ENCODE measurements at regions not wholly inside any gene's neighbourhood (a gene's known extent, or its start where the extent isn't known, plus 50 kb on each side); places are given as distances from the start of the nearest gene placed in this dataset.

- Mint-ChIP-seq H3K27me3 (peaks cover 4% of the 10 kb centered on the region), H3K4me3 (ENCODE audit: low read depth) (no peak overlapping the region), H3K4me1 (ENCODE audit: low read depth) (no peaks in the 10 kb centered on the region), H3K9me3 (ENCODE audit: low read depth) (no peaks in the 10 kb centered on the region), H3K27ac (no peak overlapping the region), H3K36me3 (ENCODE audit: insufficient read depth) (no peaks in the 10 kb centered on the region)
- no peak for TF ChIP-seq CTCF (IDR thresholded peaks at IDR 0.05; ENCODE audit: unreplicated experiment)
- DNase-seq (ENCODE audit: low spot score, unreplicated experiment) = no peak
These were observed 467.6 kb downstream of the ARHGEF28 start for GRCh38 chr5:74093561-74093960.

- H3K9me3 Mint-ChIP-seq (ENCODE audit: low read depth) = no peaks in the 10 kb centered on the region
- no peak for TF ChIP-seq CTCF (IDR thresholded peaks at IDR 0.05; ENCODE audit: unreplicated experiment)
- DNase-seq (ENCODE audit: low spot score, unreplicated experiment) = no peak
These were observed 466.8 kb downstream of the ARHGEF28 start for GRCh38 chr5:74092766-74093165.

GRCh38 chr5:74085782-74086181, 459.8 kb downstream of the ARHGEF28 start:
- Mint-ChIP-seq H3K36me3 (ENCODE audit: insufficient read depth) (no peaks in the 10 kb centered on the region), H3K27ac (peak overlapping the region; percentile 32), H3K9me3 (ENCODE audit: low read depth) (no peaks in the 10 kb centered on the region), H3K4me3 (ENCODE audit: low read depth) (no peak overlapping the region), H3K4me1 (ENCODE audit: low read depth) (peaks cover 3% of the 10 kb centered on the region), H3K27me3 (peaks cover 17% of the 10 kb centered on the region)
- no peak for TF ChIP-seq CTCF (IDR thresholded peaks at IDR 0.05; ENCODE audit: unreplicated experiment)
- no peak for DNase-seq (ENCODE audit: low spot score, unreplicated experiment)

More at GRCh38 chr5:74092766-74093165, 466.8 kb downstream of the ARHGEF28 start:
- no peak overlapping the region for H3K4me3 Mint-ChIP-seq (ENCODE audit: low read depth)
- H3K27ac Mint-ChIP-seq = no peak overlapping the region
- H3K36me3 Mint-ChIP-seq (ENCODE audit: insufficient read depth) = no peaks in the 10 kb centered on the region
- peaks cover 4% of the 10 kb centered on the region for H3K27me3 Mint-ChIP-seq
- H3K4me1 Mint-ChIP-seq (ENCODE audit: low read depth) = no peaks in the 10 kb centered on the region

GRCh38 chr5:74085186-74085585, 459.2 kb downstream of the ARHGEF28 start:
- no peak overlapping the region for H3K4me3 Mint-ChIP-seq (ENCODE audit: low read depth)
- no peak for TF ChIP-seq CTCF (IDR thresholded peaks at IDR 0.05; ENCODE audit: unreplicated experiment)
- H3K4me1 Mint-ChIP-seq (ENCODE audit: low read depth) = peaks cover 3% of the 10 kb centered on the region
- H3K9me3 Mint-ChIP-seq (ENCODE audit: low read depth) = no peaks in the 10 kb centered on the region
- no peak for DNase-seq (ENCODE audit: low spot score, unreplicated experiment)
- H3K27ac Mint-ChIP-seq = peak overlapping the region; percentile 22
- H3K27me3 Mint-ChIP-seq = peaks cover 17% of the 10 kb centered on the region
- H3K36me3 Mint-ChIP-seq (ENCODE audit: insufficient read depth) = no peaks in the 10 kb centered on the region

- H3K36me3 Mint-ChIP-seq (ENCODE audit: insufficient read depth) = no peaks in the 10 kb centered on the region
- peaks cover 3% of the 10 kb centered on the region for H3K4me1 Mint-ChIP-seq (ENCODE audit: low read depth)
- H3K9me3 Mint-ChIP-seq (ENCODE audit: low read depth) = no peaks in the 10 kb centered on the region
- H3K4me3 Mint-ChIP-seq (ENCODE audit: low read depth) = no peak overlapping the region
- DNase-seq (ENCODE audit: low spot score, unreplicated experiment) = no peak
- TF ChIP-seq CTCF (IDR thresholded peaks at IDR 0.05; ENCODE audit: unreplicated experiment) = no peak
- no peak overlapping the region for H3K27ac Mint-ChIP-seq
- peaks cover 13% of the 10 kb centered on the region for H3K27me3 Mint-ChIP-seq
These were observed 457.2 kb downstream of the ARHGEF28 start for GRCh38 chr5:74083096-74083791.
